ENCODE measurements at regions not wholly inside any gene's neighbourhood (a gene's known extent, or its start where the extent isn't known, plus 50 kb on each side); places are given as distances from the start of the nearest gene placed in this dataset.

DNA sequence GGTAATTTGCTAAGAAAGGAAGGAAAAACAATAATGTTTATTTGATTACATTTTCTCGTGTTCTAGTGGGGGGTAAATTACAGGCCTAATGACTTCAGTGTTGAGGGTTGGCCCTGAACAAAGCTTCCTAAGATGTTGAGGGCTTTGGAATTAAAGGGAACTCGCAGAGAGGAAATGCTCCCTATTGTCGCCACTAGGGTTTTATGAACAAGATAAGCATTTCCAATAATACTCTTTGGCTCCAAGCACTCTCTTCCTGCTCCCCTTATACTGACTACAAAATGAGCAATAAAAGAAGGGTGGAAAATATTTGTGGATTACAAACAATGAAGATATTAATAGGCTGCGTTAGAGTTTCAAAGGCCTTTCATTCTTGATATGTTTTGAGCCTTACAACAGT lies 363.6 kb downstream of the HS3ST3B1 start:
- Histone ChIP-seq H4K20me1 (ENCODE audit: insufficient read depth, low read length) (no peaks in the 10 kb centered on the region), H3K9me2 (ENCODE audit: low read depth, low read length) (no peaks in the 10 kb centered on the region), H3K4me3 (ENCODE audit: low read depth, low read length, poor library complexity, severe bottlenecking) (no peak overlapping the region), H3K9me3 (ENCODE audit: low read length) (no peaks in the 10 kb centered on the region), H3K27me3 (ENCODE audit: insufficient read depth, low read length) (no peaks in the 10 kb centered on the region), H3K79me2 (ENCODE audit: insufficient read depth, low read length) (no peaks in the 10 kb centered on the region), H2AFZ (ENCODE audit: low read length) (no peak overlapping the region), H3K36me3 (ENCODE audit: insufficient read depth, low read length) (no peaks in the 10 kb centered on the region), H3K4me2 (ENCODE audit: low read length) (no peak overlapping the region), H3K27ac (ENCODE audit: low read depth, low read length, poor library complexity, severe bottlenecking) (no peak overlapping the region), H3K4me1 (ENCODE audit: insufficient read depth, low read length, severe bottlenecking) (no peaks in the 10 kb centered on the region), H3K9ac (ENCODE audit: low read length) (no peak overlapping the region), H3F3A (ENCODE audit: insufficient read depth, low read length) (no peaks in the 10 kb centered on the region)
- TF ChIP-seq, protein P1, sequence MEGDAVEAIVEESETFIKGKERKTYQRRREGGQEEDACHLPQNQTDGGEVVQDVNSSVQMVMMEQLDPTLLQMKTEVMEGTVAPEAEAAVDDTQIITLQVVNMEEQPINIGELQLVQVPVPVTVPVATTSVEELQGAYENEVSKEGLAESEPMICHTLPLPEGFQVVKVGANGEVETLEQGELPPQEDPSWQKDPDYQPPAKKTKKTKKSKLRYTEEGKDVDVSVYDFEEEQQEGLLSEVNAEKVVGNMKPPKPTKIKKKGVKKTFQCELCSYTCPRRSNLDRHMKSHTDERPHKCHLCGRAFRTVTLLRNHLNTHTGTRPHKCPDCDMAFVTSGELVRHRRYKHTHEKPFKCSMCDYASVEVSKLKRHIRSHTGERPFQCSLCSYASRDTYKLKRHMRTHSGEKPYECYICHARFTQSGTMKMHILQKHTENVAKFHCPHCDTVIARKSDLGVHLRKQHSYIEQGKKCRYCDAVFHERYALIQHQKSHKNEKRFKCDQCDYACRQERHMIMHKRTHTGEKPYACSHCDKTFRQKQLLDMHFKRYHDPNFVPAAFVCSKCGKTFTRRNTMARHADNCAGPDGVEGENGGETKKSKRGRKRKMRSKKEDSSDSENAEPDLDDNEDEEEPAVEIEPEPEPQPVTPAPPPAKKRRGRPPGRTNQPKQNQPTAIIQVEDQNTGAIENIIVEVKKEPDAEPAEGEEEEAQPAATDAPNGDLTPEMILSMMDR (IDR thresholded peaks at IDR 0.05; ENCODE audit: low read length) = no peak
- no peak for TF ChIP-seq EZH2 (IDR thresholded peaks at IDR 0.05; ENCODE audit: borderline replicate concordance, low read length)

GRCh38 chr17:14641117-14641516 lies 340.2 kb downstream of the HS3ST3B1 start:
- H3K4me2 ChIP-seq (ENCODE audit: low read length) = no peak overlapping the region
- H2AFZ ChIP-seq (ENCODE audit: low read length) = no peak overlapping the region

DNA sequence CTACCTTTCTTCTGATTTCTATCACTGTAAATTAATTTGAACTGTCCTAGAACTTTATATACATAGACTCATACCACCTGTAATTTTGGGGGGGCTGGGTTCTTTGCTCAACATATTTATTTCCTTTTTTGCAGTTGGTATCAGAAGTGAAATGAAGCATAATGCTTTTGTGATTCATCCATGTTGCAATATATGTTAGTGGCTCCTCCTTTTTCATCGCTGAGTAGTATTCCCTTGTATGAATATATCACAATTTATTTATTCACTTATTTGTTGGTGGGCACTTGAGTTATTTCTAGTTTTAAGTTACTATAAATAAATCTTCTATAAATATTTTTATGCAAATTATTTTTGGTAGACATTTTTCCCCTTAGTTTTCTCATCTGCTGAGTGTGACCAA lies 336.4 kb downstream of the HS3ST3B1 start:
- H3F3A ChIP-seq (ENCODE audit: insufficient read depth, low read length) = no peaks in the 10 kb centered on the region
- H2AFZ ChIP-seq (ENCODE audit: low read length) = no peak overlapping the region
- TF ChIP-seq EZH2 (IDR thresholded peaks at IDR 0.05; ENCODE audit: borderline replicate concordance, low read length) = no peak
- TF ChIP-seq, protein P1 (IDR thresholded peaks at IDR 0.05; ENCODE audit: low read length) = no peak
- no peaks in the 10 kb centered on the region for H3K9me2 ChIP-seq (ENCODE audit: low read depth, low read length)
- no peak overlapping the region for H3K4me2 ChIP-seq (ENCODE audit: low read length)
- no peaks in the 10 kb centered on the region for H3K4me1 ChIP-seq (ENCODE audit: insufficient read depth, low read length, severe bottlenecking)
- no peaks in the 10 kb centered on the region for H3K79me2 ChIP-seq (ENCODE audit: insufficient read depth, low read length)
- no peak overlapping the region for H3K4me3 ChIP-seq (ENCODE audit: low read depth, low read length, poor library complexity, severe bottlenecking)
- no peaks in the 10 kb centered on the region for H3K27me3 ChIP-seq (ENCODE audit: insufficient read depth, low read length)
- no peaks in the 10 kb centered on the region for H4K20me1 ChIP-seq (ENCODE audit: insufficient read depth, low read length)
- H3K36me3 ChIP-seq (ENCODE audit: insufficient read depth, low read length) = no peaks in the 10 kb centered on the region
- no peaks in the 10 kb centered on the region for H3K9me3 ChIP-seq (ENCODE audit: low read length)
- no peak overlapping the region for H3K27ac ChIP-seq (ENCODE audit: low read depth, low read length, poor library complexity, severe bottlenecking)
- no peak overlapping the region for H3K9ac ChIP-seq (ENCODE audit: low read length)

More at GRCh38 chr17:14641117-14641516, 340.2 kb downstream of the HS3ST3B1 start:
- Histone ChIP-seq H3K9me3 (ENCODE audit: low read length) (no peaks in the 10 kb centered on the region), H3K9me2 (ENCODE audit: low read depth, low read length) (no peaks in the 10 kb centered on the region), H3K36me3 (ENCODE audit: insufficient read depth, low read length) (no peaks in the 10 kb centered on the region), H3K4me1 (ENCODE audit: insufficient read depth, low read length, severe bottlenecking) (no peaks in the 10 kb centered on the region), H3K9ac (ENCODE audit: low read length) (no peak overlapping the region), H3K27me3 (ENCODE audit: insufficient read depth, low read length) (no peaks in the 10 kb centered on the region), H4K20me1 (ENCODE audit: insufficient read depth, low read length) (no peaks in the 10 kb centered on the region), H3F3A (ENCODE audit: insufficient read depth, low read length) (no peaks in the 10 kb centered on the region), H3K4me3 (ENCODE audit: low read depth, low read length, poor library complexity, severe bottlenecking) (no peak overlapping the region), H3K27ac (ENCODE audit: low read depth, low read length, poor library complexity, severe bottlenecking) (no peak overlapping the region), H3K79me2 (ENCODE audit: insufficient read depth, low read length) (no peaks in the 10 kb centered on the region)
- TF ChIP-seq, protein P1 (IDR thresholded peaks at IDR 0.05; ENCODE audit: low read length) = no peak
- TF ChIP-seq EZH2 (IDR thresholded peaks at IDR 0.05; ENCODE audit: borderline replicate concordance, low read length) = no peak
